HCT116 (cell line): ENCODE measurements at regions not wholly inside any gene's neighbourhood (a gene's known extent, or its start where the extent isn't known, plus 50 kb on each side); places are given as distances from the start of the nearest gene placed in this dataset.

Experiments
- EGR1 ChIP-seq: IDR thresholded peaks from 2 replicates; pipeline ENCODE4 v1.6.1; 2012; ENCODE audit warnings: low read depth
- EZH2 ChIP-seq: fragments of 200-600 bp; sonication (generic); IDR thresholded peaks from 2 replicates; pipeline ENCODE4 v1.6.1; 2017; ENCODE audit warnings: antibody characterized with exemption, mixed run types
- FOSL1 ChIP-seq: IDR thresholded peaks from 2 replicates; pipeline ENCODE4 v1.6.1; 2012; ENCODE audit warnings: low read depth
- POLR2A ChIP-seq: IDR thresholded peaks from 2 replicates; pipeline ENCODE4 v1.7.0; 2011; ENCODE audit warnings: borderline replicate concordance; ENCODE audit not compliant: insufficient read depth, insufficient read length; ENCODE audit errors: extremely low read depth
- POLR2AphosphoS5 ChIP-seq: IDR thresholded peaks from 2 replicates; pipeline ENCODE4 v1.6.1; 2011; ENCODE audit warnings: mild to moderate bottlenecking, low read depth, low read length, moderate library complexity
- SRF ChIP-seq: IDR thresholded peaks from 2 replicates; pipeline ENCODE4 v1.6.1; 2012; ENCODE audit warnings: low read depth
- YY1 ChIP-seq: IDR thresholded peaks from 2 replicates; pipeline ENCODE4 v1.6.1; 2011; ENCODE audit warnings: low read length, low read depth, moderate library complexity, mild to moderate bottlenecking; ENCODE audit not compliant: insufficient replicate concordance; ENCODE audit errors: extremely low read depth
- TF ChIP-seq, protein P1 (sequence below), 3 experiments: fragments of 200-600 bp in 1 of 3; sonication (generic) in 1 of 3; IDR thresholded peaks in 2 of 3; conservative IDR thresholded peaks in 1 of 3; 2 replicates each; pipeline ENCODE4 v1.5.1; 2012 to 2017; ENCODE audit warnings: low read depth in 2 of 3, low read length in 2 of 3, antibody characterized with exemption in 1 of 3, borderline replicate concordance in 1 of 3, control low read depth in 1 of 3, mild to moderate bottlenecking in 1 of 3, mixed read lengths in 1 of 3, mixed run types in 1 of 3, moderate library complexity in 1 of 3; ENCODE audit not compliant: insufficient read depth in 1 of 3

- no peak for TF ChIP-seq SRF
- TF ChIP-seq, protein P1, sequence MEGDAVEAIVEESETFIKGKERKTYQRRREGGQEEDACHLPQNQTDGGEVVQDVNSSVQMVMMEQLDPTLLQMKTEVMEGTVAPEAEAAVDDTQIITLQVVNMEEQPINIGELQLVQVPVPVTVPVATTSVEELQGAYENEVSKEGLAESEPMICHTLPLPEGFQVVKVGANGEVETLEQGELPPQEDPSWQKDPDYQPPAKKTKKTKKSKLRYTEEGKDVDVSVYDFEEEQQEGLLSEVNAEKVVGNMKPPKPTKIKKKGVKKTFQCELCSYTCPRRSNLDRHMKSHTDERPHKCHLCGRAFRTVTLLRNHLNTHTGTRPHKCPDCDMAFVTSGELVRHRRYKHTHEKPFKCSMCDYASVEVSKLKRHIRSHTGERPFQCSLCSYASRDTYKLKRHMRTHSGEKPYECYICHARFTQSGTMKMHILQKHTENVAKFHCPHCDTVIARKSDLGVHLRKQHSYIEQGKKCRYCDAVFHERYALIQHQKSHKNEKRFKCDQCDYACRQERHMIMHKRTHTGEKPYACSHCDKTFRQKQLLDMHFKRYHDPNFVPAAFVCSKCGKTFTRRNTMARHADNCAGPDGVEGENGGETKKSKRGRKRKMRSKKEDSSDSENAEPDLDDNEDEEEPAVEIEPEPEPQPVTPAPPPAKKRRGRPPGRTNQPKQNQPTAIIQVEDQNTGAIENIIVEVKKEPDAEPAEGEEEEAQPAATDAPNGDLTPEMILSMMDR (IDR thresholded peaks at IDR 0.05 in 2 of 3, conservative IDR thresholded peaks at IDR 0.05 in 1 of 3; ENCODE audit: borderline replicate concordance in 1 of 3, insufficient read depth in 1 of 3, low read depth in 2 of 3, low read length in 2 of 3), result no peak
- no peak for TF ChIP-seq YY1
- no peak for TF ChIP-seq EZH2
- TF ChIP-seq FOSL1, result no peak
- no peak for TF ChIP-seq POLR2A
- TF ChIP-seq EGR1, result no peak
- no peak for TF ChIP-seq POLR2AphosphoS5
These were observed 74.7 kb upstream of the ADAMTS16 start for GRCh38 chr5:5065472-5065871.
